Activated CD4-positive, alpha-beta memory T cell treated with anti-CD3 and anti-CD28 coated beads, Interleukin-2, amount 10 ng/mL, durations not matched to agents 7 days and 5 days (primary cell): ENCODE measurements at regions not wholly inside any gene's neighbourhood (a gene's known extent, or its start where the extent isn't known, plus 50 kb on each side); places are given as distances from the start of the nearest gene placed in this dataset.
"Not testable (repeated sequence)": the region's sequence is repeated elsewhere in the genome, so short reads cannot be mapped to it uniquely, and the experiment has no call there.

Experiments
- CTCF ChIA-PET: fragments of 350-600 bp; sonication (Branson Sonifier 250); formaldehyde crosslinking; loops from one replicate; lab custom pipeline; 2021; ENCODE audit warnings: antibody characterized with exemption, inconsistent platforms; lab: Charles Lee
- POLR2A ChIA-PET: fragments of 350-600 bp; sonication (Branson Sonifier 250); formaldehyde crosslinking; loops from one replicate; lab custom pipeline; 2021; ENCODE audit warnings: antibody characterized with exemption; lab: Charles Lee
- DNase-seq: peaks from one replicate; pipeline ENCODE4 v3.0.0-alpha.2; 2020
- H3K27ac Mint-ChIP-seq: one replicate; pipeline ENCODE4 v1.8.0; 2021; ENCODE audit warnings: mild to moderate bottlenecking, mixed read lengths
- H3K27me3 Mint-ChIP-seq: one replicate; pipeline ENCODE4 v1.8.0; 2021; ENCODE audit warnings: mixed read lengths
- H3K36me3 Mint-ChIP-seq: one replicate; pipeline ENCODE4 v1.8.0; 2021; ENCODE audit warnings: low read depth, mixed read lengths
- H3K4me1 Mint-ChIP-seq: one replicate; pipeline ENCODE4 v1.8.0; 2021; ENCODE audit warnings: mixed read lengths
- H3K4me3 Mint-ChIP-seq: one replicate; pipeline ENCODE4 v1.8.0; 2021; ENCODE audit warnings: mild to moderate bottlenecking, mixed read lengths
- H3K9me3 Mint-ChIP-seq: one replicate; pipeline ENCODE4 v1.8.0; 2021; ENCODE audit warnings: mixed read lengths

DNA sequence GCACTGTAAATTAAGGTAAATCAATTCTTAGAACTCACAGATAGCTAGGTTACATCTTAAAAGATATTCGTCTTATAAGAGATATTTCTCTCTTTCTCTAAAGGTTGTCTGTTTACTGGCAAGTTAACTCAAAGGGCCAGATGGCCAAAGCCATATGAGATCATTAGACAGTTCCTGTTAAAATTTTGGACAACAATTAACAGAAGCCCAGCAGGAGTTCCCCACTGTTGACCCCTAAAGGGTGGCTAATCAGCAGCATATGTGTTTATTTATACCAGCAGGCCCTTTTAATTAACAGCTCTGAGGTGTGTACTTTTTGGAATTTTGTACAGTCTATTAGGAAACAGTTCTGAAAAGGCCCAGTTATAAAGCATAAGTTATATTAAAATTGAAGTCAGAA is 245.8 kb downstream of the LIG4 start:
- H3K4me3 Mint-ChIP-seq, result no peak overlapping the region
- H3K9me3 Mint-ChIP-seq, result no peaks in the 10 kb centered on the region
- no peaks in the 10 kb centered on the region for H3K27me3 Mint-ChIP-seq
- H3K27ac Mint-ChIP-seq, result no peak overlapping the region
- no peaks in the 10 kb centered on the region for H3K4me1 Mint-ChIP-seq
- CTCF ChIA-PET, result no interaction called here
- DNase-seq, result no peak
- POLR2A ChIA-PET, result no interaction called here
- no peaks in the 10 kb centered on the region for H3K36me3 Mint-ChIP-seq

DNA sequence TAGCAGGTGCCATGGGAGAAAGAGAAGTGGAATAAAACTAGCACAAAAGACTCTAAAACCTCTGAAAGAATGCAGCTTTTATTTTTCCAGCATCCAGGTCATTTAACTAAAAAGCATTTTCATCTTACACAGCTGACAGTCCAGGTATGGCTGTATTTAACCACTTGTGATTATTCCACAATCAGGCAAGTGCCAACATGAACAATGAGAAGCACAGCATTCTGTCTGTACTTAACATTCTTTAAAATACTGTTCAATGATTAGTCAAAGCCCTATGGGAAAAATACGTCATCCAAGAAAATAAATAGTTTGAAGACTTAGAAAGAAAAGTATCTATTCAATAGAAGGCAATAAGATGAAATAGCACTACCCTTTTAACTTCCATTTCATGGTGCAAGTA is 246.9 kb downstream of the LIG4 start:
- Mint-ChIP-seq H3K4me3 (no peak overlapping the region), H3K27ac (no peak overlapping the region), H3K9me3 (no peaks in the 10 kb centered on the region), H3K27me3 (no peaks in the 10 kb centered on the region), H3K4me1 (no peaks in the 10 kb centered on the region), H3K36me3 (no peaks in the 10 kb centered on the region)
- DNase-seq, result no peak
- ChIA-PET CTCF (no interaction called here), POLR2A (no interaction called here)

DNA sequence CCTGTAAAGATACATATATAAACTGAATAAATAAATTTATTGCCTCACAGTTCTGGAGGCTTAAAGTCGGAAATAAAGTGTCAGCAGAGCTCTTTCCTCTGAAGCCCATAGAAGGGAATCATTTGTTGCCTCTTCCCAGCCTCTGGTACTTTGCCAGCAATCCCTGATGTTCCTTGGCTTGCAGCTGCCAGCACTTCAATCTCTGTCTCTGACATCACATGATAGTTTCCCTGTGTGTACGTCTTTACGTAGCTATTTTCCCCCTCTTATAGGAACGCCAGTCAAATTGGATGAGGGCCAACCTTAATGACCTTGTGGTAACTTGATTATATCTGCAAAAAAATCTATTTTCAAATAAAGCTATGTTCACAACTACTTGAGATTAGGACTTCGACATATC is 250.9 kb downstream of the LIG4 start:
- CTCF ChIA-PET, result no interaction called here
- Mint-ChIP-seq H3K4me3 (no peak overlapping the region), H3K27ac (no peak overlapping the region), H3K9me3 (no peaks in the 10 kb centered on the region), H3K27me3 (no peaks in the 10 kb centered on the region), H3K4me1 (no peaks in the 10 kb centered on the region), H3K36me3 (no peaks in the 10 kb centered on the region)
- POLR2A ChIA-PET, result no interaction called here
- DNase-seq, result no peak

DNA sequence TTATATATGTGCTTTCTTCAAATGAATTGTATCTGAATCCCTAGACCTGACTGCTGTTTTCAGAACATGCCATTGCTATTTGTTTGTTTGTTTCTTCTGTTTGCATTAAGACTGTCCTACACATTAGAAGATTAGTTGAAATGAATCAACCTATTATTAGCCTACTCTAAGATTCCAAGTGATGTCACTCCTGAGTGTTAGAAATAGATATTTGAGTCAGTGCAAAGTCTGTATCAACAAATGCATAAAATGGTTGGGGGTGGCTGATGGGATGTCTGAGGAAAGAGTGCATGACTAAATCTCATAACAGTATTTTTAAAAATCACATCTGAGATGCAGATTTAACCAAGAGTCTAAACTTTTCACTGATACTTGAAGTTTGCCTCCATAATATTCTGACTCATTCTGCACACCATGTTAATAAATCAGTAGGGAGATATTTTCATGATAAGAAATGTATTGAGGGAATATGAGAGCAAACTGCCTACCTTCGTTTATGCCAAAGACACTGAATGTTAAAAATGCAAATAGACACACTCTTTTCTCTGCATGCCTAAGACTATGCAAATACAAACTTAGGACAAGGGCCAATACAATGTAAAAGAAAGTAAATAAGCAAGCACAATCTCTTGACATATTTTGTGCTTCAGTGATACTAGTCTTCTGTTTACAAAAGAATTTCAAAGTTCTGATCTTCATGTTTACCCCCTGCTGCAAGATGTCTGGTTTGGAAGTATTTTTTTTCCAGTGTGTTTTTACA is 253.3 kb downstream of the LIG4 start:
- Mint-ChIP-seq H3K27ac (no peak overlapping the region), H3K4me1 (no peaks in the 10 kb centered on the region), H3K4me3 (no peak overlapping the region), H3K9me3 (no peaks in the 10 kb centered on the region), H3K27me3 (no peaks in the 10 kb centered on the region), H3K36me3 (no peaks in the 10 kb centered on the region)
- POLR2A ChIA-PET, result no interaction called here
- no peak for DNase-seq
- CTCF ChIA-PET, result no interaction called here

DNA sequence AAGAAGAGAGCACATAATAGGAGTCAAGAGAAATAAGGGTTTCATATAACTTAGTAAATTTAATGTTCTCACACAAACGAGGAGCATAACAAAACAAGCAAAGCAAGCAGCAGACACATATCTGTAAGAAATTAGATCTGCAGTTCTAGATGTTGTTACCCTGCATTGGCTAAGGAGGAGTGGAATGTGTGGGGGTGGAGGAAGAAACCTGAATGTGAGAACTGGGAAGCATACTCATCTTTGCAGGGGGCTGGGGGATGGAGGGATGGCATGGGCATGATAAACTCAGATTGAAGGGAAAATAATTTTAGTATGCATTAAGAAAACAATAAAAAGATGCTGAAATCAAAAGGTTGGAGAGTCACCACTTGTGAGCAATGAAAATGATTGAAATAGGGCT is 255.0 kb downstream of the LIG4 start:
- peaks cover 2% of the 10 kb centered on the region for H3K9me3 Mint-ChIP-seq
- H3K4me3 Mint-ChIP-seq, result no peak overlapping the region
- H3K36me3 Mint-ChIP-seq, result no peaks in the 10 kb centered on the region
- POLR2A ChIA-PET, result no interaction called here
- DNase-seq, result no peak
- no peaks in the 10 kb centered on the region for H3K4me1 Mint-ChIP-seq
- H3K27ac Mint-ChIP-seq, result no peak overlapping the region
- CTCF ChIA-PET, result no interaction called here
- no peaks in the 10 kb centered on the region for H3K27me3 Mint-ChIP-seq

DNA sequence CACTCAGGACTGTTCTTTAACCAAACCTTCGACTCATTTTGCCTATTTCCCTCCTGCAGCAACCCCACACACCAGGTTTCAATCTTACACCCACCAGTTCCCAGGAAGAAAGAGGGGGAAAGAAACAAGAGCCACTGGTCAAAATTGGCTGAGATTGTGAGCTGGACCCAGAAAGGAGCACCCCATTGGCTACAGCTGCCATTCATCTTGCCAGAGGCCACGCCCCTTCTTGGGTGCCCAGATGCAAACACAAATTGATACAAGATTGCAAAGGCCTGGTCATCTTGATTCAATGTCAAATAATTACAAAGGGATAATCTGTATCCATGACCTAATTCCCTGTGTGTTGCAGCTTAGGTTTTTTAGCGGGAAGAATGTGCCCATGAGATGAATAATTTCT is 258.4 kb downstream of the LIG4 start:
- no peaks in the 10 kb centered on the region for H3K27me3 Mint-ChIP-seq
- H3K9me3 Mint-ChIP-seq, result peaks cover 2% of the 10 kb centered on the region
- POLR2A ChIA-PET, result no interaction called here
- CTCF ChIA-PET, result no interaction called here
- H3K36me3 Mint-ChIP-seq, result no peaks in the 10 kb centered on the region
- H3K4me1 Mint-ChIP-seq, result no peaks in the 10 kb centered on the region
- no peak overlapping the region for H3K27ac Mint-ChIP-seq
- DNase-seq, result no peak
- H3K4me3 Mint-ChIP-seq, result no peak overlapping the region

DNA sequence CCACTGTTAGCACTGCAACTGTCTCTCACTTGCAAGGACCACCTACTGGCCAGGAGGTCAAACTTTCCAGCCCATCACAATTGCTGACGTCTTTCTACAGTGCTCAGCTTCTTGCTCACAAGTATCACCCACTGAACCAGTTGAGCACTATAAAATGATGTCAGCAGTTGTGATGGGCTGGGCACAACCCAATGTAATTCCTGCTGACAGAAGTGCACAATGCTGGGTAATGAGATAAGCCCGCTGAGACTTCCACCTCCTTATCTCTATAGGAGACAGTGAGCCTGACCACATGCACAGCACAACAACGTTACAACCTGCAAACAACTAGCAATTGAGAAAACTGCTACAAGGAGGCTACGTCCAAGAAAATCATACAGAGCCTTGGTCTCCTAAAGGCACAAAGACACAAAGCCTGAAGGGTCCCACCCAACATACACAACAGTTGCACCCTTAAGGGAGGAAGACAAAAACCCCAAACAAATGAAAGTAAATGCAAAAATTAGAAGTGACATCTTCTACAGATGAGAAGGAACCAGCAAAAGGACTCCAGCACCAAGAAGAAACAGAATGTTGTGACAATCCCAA is 273.2 kb downstream of the LIG4 start:
- no peaks in the 10 kb centered on the region for H3K4me1 Mint-ChIP-seq
- CTCF ChIA-PET, result no interaction called here
- no peak overlapping the region for H3K27ac Mint-ChIP-seq
- H3K27me3 Mint-ChIP-seq, result no peaks in the 10 kb centered on the region
- no peak for DNase-seq
- H3K36me3 Mint-ChIP-seq, result no peaks in the 10 kb centered on the region
- H3K4me3 Mint-ChIP-seq, result no peak overlapping the region
- POLR2A ChIA-PET, result no interaction called here
- H3K9me3 Mint-ChIP-seq, result no peaks in the 10 kb centered on the region

DNA sequence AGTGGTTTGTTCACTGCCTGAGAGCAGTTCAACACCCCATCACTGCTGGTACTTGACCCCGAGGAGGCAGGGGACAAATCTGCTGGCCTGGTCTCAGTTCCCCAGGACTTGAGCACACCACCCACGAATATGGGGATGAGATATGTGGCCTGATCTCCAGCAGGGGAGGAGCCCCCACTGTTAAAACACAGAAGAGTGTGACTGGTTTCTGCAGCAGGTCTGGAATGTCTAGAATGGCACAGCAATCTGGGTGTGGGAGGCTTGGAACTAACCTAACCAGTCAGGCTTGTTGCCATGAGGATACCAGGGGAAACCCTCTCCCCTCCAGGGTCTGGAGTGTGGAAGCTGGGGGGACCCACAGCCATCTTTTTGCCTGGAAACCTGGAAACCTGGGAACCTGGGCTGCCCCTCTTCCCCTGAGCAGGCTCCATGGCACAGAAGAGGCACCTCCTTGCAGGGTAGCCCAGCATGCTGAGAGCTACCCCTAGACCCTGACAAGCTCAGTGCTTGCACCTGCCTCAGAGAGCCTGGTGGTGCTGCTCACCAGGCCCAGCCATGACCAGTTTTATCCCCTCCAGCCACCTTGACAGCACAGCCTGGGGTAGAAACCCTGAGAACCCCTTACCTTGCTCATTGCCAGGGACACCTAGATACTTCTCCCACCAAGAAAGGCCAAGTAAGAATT is 273.8 kb downstream of the LIG4 start:
- CTCF ChIA-PET, result no interaction called here
- Mint-ChIP-seq H3K27ac (no peak overlapping the region), H3K4me3 (no peak overlapping the region), H3K36me3 (no peaks in the 10 kb centered on the region), H3K4me1 (no peaks in the 10 kb centered on the region), H3K9me3 (no peaks in the 10 kb centered on the region), H3K27me3 (no peaks in the 10 kb centered on the region)
- DNase-seq, result no peak
- POLR2A ChIA-PET, result no interaction called here

DNA sequence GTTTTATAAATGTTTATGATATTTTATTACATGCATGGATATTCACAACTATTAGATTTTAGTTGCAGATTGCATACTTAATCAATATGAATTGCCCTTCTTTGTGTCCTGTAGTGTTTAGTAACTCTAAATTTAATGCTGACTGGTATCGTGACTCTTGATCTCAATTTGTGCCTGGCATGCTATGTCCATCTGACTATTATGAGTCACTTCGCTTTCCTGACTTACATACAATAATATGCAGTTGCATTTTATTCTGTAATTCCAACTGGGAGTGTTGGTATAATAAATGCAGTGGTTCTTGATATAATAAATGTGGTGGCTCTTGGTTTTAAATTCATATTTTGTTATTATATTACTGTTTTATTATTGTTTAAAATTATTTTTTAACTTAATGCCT is 277.5 kb downstream of the LIG4 start:
- H3K4me1 Mint-ChIP-seq, result no peaks in the 10 kb centered on the region
- no peaks in the 10 kb centered on the region for H3K27me3 Mint-ChIP-seq
- ChIA-PET CTCF (no interaction called here), POLR2A (no interaction called here)
- no peak overlapping the region for H3K4me3 Mint-ChIP-seq
- DNase-seq, result no peak
- H3K36me3 Mint-ChIP-seq, result no peaks in the 10 kb centered on the region
- H3K27ac Mint-ChIP-seq, result no peak overlapping the region
- H3K9me3 Mint-ChIP-seq, result no peaks in the 10 kb centered on the region

DNA sequence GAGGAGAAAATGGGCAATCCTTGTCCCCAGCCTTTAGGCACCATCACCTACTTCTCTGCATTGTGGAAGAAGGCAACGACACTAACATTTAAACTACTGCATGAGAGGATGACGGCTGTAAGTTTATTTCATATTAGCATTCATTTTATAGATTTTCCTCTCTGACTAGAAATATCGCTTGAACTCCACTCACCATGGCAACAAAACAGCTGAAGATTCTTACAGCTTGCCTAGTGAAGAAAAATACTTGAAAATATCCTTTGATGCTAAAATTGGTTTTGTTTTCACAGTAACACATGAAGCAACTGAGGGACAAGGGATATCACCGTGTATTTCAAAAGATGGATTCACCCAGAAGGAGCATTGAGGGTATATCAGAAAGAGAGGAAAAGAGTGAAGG is 284.3 kb downstream of the LIG4 start:
- H3K4me3 Mint-ChIP-seq, result no peak overlapping the region
- H3K9me3 Mint-ChIP-seq, result peaks cover 7% of the 10 kb centered on the region

DNA sequence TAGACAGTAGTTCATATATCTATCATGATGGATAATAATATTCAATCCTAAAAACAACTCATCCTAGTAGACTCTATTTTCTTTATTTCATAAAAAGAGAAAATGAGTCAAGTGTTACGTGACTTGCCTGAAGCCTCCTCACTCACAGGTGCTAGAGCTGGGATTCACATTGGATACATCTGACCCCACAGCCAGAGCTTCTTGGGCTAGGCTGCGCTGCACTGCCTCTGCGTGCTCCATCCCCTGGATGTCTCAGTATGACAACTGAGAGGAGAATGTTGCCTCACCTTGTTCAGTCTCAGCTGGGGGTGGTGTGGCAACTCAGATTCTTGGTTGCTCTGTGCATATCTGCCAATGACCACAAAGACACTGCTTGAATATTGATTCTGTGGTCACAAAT is 286.6 kb downstream of the LIG4 start:
- ChIA-PET POLR2A (no interaction called here), CTCF (no interaction called here)
- Mint-ChIP-seq H3K4me1 (no peaks in the 10 kb centered on the region), H3K27me3 (no peaks in the 10 kb centered on the region), H3K9me3 (peaks cover 7% of the 10 kb centered on the region), H3K27ac (no peak overlapping the region), H3K36me3 (no peaks in the 10 kb centered on the region), H3K4me3 (no peak overlapping the region)
- no peak for DNase-seq

More for the DNA sequence above, 284.3 kb downstream of the LIG4 start:
- no peaks in the 10 kb centered on the region for H3K4me1 Mint-ChIP-seq
- CTCF ChIA-PET, result no interaction called here
- H3K27ac Mint-ChIP-seq, result no peak overlapping the region
- DNase-seq, result no peak
- H3K27me3 Mint-ChIP-seq, result no peaks in the 10 kb centered on the region
- POLR2A ChIA-PET, result no interaction called here
- H3K36me3 Mint-ChIP-seq, result no peaks in the 10 kb centered on the region

DNA sequence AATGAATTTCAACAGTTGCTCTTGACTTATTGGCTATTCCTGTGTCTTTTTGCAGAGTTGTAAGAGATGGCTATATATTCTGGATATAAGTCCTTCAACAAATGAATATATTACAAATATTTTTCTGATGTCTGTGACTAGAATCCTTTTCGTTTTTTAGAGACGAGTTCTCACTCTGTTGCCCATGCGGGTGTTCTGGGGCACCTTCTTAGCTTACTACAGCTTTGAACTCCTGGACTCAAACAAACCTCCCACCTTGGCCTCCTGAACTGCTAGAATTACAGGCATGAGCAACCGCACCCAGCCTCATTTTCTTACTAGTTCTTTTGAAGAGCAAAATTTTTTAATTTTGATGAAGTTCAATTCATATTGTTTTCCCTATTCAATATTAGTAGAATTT is 287.8 kb downstream of the LIG4 start:
- H3K4me3 Mint-ChIP-seq, result no peak overlapping the region
- H3K9me3 Mint-ChIP-seq, result peaks cover 7% of the 10 kb centered on the region

DNA sequence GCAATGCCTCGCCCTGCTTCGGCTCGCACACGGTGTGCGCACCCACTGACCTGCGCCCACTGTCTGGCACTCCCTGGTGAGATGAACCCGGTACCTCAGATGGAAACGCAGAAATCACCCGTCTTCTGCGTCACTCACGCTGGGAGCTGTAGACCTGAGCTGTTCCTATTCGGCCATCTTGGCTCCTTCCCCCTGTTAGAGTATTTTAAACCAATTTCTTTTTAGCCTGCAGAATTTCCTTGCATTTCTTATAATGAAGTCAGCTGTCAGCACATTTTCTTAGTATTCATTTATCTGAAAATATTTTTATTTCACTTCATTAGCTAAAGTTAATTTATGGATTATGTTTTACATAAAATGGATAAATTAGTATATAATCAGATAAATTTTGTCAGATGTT is 288.8 kb downstream of the LIG4 start:
- DNase-seq, H3K4me3 Mint-ChIP-seq, H3K36me3 Mint-ChIP-seq, CTCF ChIA-PET, H3K27ac Mint-ChIP-seq, H3K27me3 Mint-ChIP-seq, POLR2A ChIA-PET, H3K9me3 Mint-ChIP-seq, H3K4me1 Mint-ChIP-seq: not testable (repeated sequence)

More for the DNA sequence above, 287.8 kb downstream of the LIG4 start:
- no peaks in the 10 kb centered on the region for H3K36me3 Mint-ChIP-seq
- POLR2A ChIA-PET, result no interaction called here
- CTCF ChIA-PET, result no interaction called here
- no peaks in the 10 kb centered on the region for H3K4me1 Mint-ChIP-seq
- H3K27ac Mint-ChIP-seq, result no peak overlapping the region
- no peak for DNase-seq
- no peaks in the 10 kb centered on the region for H3K27me3 Mint-ChIP-seq

DNA sequence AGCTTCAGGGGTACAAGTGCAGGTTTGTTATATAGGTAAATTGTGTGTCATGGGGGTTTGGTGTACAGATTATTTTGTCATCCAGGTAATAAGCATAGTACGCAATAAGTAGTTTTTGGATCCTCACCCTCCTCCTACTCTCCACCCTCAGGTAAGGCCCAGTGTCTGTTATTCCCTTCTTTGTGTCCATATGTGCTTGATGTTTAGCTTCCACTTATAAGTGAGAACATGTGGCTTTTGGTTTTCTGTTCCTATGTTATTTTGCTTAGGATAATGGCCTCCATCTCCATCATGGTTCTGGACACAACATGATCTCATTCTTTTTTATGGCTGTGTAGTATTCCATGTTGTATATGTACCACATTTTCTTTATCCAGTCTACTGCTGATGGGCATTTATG is 298.4 kb downstream of the LIG4 start:
- CTCF ChIA-PET, H3K9me3 Mint-ChIP-seq, H3K36me3 Mint-ChIP-seq, H3K4me1 Mint-ChIP-seq, DNase-seq, H3K4me3 Mint-ChIP-seq, POLR2A ChIA-PET, H3K27ac Mint-ChIP-seq, H3K27me3 Mint-ChIP-seq: not testable (repeated sequence)
